HG03039 (cell line): ENCODE measurements at regions not wholly inside any gene's neighbourhood (a gene's known extent, or its start where the extent isn't known, plus 50 kb on each side); places are given as distances from the start of the nearest gene placed in this dataset.
"Not testable (repeated sequence)": the region's sequence is repeated elsewhere in the genome, so short reads cannot be mapped to it uniquely, and the experiment has no call there.

Experiments used
- ATAC-seq: cut with Tn5 transposase; IDR thresholded peaks from one replicate; pipeline ENCODE4 v1.9.1; 2021; ENCODE audit warnings: mild to moderate bottlenecking, moderate library complexity; ENCODE audit not compliant: unreplicated experiment

DNA sequence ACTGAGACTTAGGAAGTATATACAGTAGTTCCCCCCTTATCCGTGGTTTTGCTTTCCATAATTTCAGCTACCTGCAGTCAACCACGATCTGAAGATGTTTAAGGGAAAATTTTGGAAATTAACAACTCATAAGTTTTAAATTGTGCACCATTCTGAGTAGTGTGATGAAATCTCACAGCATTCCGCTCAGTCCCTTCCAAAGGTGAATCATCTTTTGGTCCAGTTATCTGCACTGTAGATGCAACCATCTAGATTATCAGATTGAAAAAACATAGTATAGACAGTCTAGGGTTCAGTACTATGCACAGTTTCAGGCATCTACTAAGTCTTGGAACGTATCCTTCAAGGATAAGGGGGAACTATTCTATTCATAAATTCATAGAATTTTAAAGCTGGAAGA is 109.0 kb downstream of the ANXA3 start:
- no peak for ATAC-seq

DNA sequence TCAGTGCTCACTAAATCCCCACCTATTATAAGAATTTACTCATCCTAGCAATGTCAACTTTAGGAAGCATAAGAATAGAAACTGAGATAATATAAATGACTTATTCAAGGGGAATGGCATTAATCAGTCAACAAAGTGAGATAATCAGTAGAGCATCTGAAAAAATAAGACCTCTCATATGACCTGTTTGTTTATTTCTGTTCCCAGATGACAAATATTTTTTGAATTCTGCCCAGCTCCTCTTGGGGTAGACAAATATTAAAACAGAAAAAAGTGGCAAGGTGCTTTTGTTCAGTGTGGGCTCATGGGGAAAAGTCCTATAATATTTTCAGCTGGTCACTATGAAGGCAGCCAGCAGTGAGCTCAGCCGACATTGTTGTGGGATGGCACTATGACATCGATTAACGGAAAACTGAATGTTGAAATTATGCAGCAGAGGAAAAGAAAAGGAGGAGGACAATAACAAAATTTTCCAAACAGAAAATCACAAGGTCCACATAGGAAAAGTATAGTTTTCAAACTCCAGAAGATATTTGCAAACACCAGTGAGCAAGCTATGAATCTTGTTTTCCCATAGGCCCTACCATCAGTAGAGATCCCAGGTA is 109.6 kb downstream of the ANXA3 start:
- no peak for ATAC-seq

DNA sequence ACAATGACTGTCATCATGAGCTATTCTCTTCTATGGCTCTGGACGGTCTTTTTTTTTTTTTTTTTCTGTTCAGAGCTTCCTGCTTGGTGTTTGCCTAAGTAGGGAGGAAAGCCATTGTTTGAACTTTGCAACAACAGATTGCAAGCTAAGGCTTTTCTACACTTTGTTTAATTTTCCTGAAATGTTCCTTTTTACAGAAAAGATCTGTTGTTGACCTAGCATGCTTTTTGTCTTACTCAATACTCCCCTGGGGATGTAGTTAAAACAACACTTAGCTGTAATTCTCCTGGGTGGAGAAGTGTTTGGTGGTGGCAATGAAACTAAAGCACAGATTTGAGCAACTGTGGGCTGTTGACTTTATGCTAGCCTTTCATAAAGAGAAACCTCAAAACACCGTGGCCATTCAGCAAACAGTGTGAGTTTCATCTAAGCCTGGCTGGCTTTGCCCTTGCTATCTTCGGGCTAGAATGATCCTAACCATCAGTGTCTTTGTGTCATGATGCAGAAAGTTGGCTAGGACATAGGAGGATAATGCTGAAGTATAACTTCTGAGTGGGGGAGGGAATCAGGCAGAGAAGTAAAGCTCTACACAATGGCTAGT is 110.5 kb downstream of the ANXA3 start:
- peak; percentile 86 for ATAC-seq

DNA sequence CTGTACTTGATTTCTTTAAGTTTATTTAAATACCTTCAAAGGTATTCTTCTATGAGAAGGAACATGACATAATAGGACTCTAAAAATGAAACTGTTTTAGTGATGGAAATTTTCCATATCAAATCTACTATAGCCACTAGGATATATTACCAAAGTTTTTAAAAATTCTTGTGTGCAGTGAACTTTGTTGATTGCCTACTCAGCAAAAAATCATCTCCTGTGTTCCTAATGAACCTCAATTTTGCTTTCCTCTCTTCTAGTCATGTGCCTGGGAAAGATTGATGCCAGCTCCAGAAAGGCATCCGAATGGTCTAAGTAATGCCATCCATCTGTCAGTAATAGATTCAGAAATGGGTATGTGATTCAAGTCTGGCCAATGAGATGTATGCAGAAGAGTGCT is 111.1 kb downstream of the ANXA3 start:
- no peak for ATAC-seq

DNA sequence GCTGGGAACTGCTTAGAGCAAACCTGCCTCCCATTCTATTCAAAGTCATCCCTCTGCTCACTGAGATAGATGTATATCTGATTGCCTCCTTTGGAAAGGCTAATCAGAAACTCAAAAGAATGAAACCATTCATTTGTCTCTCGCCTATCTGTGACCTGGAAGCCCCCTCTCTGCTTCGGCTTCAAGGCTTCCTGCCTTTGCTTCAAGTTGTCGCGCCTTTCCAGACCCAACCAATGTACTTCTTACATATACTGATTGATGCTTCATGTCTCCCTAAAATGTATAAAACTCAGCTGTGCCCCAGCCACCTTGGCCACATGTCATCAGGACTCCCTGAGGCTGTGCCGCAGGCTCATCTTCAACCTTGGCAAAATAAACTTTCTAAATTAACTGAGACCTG is 111.9 kb upstream of the BMP2K start:
- ATAC-seq, result not testable (repeated sequence)

DNA sequence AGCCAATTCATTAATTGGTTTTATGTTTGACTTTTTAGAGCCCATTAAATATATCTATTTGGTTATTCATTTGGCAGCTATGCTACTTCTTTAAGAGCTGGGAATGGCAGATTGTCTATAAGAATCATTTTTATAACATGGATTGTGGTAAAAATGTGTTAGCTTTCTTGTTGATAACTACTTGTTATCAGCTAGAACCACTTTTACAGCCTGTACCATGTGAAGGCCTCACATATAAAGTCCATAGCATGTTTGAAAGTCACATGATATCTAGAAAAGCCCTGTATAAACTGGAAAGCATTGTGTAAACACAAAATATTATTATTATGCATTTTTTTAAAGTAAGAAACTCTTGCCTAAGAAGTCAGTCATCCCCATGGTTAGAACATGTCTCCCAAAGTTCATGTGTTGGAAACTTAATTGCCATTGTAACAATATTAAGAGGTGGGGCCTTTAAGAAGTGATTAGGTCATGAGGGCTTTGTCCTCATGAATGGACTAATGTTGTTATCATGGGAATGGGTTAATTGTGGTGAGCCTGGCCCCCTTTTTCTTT is 110.9 kb upstream of the BMP2K start:
- no peak for ATAC-seq

- ATAC-seq, result no peak
Measured at GRCh38 chr4:78666830-78667258, 109.3 kb upstream of the BMP2K start.

DNA sequence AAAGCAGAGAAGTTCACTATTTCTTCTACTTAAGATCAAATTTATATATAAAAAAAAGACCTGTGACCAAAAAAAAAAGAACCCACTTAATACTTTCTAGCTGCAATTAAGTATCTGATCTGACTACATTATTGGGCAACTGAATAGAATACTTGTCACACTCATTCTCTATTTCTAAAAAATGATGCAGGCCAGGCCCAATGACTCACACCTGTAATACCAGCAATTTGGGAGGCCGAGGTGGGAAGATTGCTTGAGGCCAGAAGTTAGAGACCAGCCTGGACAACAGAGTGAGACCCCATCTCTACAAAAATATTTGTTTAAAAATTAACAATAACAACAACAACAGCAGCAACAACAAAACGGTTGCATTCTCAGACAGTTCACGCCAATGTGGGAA is 108.8 kb upstream of the BMP2K start:
- ATAC-seq, result peak; percentile 21

DNA sequence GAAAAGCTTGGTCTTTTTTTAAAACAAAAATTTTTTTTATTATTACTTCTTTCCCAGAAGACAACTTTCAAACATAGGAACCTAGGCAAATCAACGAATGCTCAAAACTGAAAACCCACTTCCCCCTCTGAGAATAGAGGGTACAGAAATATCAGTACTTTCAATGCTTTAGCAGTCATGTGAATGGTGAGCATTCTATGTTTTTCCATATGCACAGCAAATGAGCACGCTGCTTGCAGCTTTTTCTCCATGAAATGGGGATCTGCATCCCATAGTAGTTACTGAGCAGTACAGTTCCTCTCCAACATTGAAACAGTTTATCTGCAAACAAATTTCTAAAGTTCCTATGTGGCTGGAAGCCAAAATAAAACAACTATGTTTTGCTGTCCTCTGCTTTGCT is 108.4 kb upstream of the BMP2K start:
- peak; percentile 90 for ATAC-seq

GRCh38 chr4:78669453-78669852 is 106.7 kb upstream of the BMP2K start:
- ATAC-seq, result no peak

DNA sequence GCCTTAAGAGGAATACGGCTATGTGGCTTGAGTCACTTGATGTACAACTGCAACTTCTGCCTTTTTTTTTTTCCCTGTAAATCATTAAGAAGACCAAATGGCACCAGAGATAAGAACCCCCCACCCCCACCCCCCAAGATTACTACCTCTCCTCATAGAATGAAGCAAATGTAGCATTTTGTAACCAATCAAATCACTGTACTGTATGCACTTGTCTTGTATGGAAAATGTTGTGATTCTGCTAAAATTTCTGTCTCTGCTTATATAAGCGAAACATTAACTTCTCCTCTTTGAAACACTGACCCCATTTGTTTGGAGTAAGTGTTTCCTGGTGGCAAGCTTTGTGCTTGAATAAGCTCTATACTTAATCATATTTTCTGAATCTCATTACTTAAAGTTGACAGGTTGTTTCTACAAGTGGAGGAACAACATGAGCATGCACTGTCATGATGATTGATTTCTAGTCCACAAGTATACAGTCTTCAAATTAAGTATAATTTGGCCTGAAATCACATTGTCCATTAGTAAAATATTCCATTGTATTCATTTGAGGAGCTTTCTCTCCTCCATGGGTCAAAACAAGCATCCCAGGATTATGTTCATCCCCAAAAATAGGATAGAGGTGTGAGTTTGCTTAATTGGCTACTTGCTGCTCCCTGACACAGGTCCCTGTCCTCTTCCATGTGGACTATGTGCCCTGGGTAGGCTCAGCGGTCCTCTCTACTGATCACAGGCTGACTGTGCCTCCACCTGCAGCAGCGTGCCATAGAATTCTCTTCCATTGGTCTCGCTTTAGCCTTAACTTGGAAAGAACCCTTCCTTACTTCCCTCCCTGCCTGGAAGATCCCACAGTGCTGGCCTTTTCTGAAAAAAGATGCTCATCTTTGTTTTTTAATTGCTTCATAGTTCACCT is 104.0 kb upstream of the BMP2K start:
- no peak for ATAC-seq

- no peak for ATAC-seq
Measured at GRCh38 chr4:78673337-78673736, 102.8 kb upstream of the BMP2K start.

- ATAC-seq, result no peak
Measured at GRCh38 chr4:78675325-78675724, 100.8 kb upstream of the BMP2K start.

- no peak for ATAC-seq
Measured at GRCh38 chr4:78682070-78682469, 94.1 kb upstream of the BMP2K start.

GRCh38 chr4:78683352-78683751 is 92.8 kb upstream of the BMP2K start:
- no peak for ATAC-seq

- no peak for ATAC-seq
Measured at GRCh38 chr4:78684325-78685079, 91.6 kb upstream of the BMP2K start.

GRCh38 chr4:78687818-78688217 is 88.3 kb upstream of the BMP2K start:
- ATAC-seq, result no peak

GRCh38 chr4:78688366-78688765 is 87.8 kb upstream of the BMP2K start:
- ATAC-seq, result no peak

GRCh38 chr4:78689261-78689660 is 86.9 kb upstream of the BMP2K start:
- no peak for ATAC-seq

DNA sequence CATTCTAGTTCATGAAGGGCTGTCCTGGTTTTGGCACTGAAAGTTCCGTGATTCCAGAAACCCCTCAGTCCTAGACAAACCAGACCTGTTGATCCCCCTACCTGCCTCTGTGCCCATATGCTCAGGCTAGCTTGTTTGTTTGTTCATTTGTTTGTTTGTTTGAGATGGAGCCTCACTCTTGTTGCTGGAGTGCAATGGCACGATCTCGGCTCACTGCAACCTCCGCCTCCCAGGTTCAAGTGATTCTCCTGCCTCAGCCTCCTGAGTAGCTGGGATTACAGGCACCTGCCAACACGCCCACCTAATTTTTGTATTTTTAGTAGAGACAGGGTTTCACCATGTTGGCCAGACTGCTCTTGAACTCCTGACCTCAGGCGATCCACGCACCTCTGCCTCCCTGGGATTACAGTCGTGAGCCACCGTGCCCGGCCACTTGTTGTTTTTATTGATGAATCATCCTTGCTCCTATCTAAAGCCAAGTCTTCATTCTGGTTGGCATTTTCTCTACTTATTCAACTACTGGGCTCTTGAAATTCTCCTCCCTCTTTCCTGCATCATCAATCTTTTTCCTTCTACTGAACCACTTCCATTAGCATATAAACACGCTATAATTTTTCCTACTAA is 86.3 kb upstream of the BMP2K start:
- no peak for ATAC-seq
